Activated T-cell treated with anti-CD3 and anti-CD28 coated beads for 48 hours (primary cell): ENCODE measurements at regions not wholly inside any gene's neighbourhood (a gene's known extent, or its start where the extent isn't known, plus 50 kb on each side); places are given as distances from the start of the nearest gene placed in this dataset.

ENCODE experiments used
- DNase-seq: peaks from one replicate; pipeline ENCODE4 v3.0.0-alpha.2; 2020; ENCODE audit warnings: low read depth

DNA sequence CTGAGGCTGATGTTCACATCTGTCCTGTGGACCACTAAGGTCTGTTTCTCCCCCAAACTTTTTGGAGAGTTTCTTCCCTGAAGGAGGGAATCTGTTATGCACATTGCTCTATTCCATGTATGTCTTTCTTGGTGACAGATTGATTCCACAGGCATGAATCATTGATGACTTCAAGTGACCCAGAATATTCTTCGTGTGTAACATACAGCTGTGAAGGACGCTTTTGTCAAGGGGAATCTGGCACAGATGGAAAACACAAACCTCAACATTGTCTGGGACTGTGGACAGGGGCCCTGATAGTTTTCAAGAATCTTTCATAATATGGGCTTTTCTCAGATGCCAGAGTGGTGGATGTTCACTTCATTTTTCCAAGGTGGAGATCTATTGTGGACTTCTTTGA, 223.1 kb upstream of the MAF start:
- DNase-seq: no peak

DNA sequence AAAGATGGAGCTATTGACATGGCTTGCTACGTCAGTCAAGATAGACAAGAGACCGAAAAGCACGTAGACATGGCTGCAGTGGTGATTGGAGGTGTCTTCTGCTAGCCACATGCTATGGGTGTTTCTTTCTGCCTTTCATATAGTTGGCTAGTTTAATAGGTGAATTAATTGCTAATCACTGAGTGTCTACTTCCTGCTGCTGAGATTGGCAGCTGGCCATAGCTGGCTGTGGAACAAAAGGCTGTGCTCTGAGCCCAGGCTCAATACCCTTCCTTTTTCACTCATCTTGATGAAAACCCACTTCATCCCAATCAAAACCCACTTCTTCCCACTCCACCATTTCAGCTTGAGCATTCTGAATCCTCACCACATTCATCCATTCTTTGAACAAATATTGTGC, 221.4 kb upstream of the MAF start:
- no peak for DNase-seq

DNA sequence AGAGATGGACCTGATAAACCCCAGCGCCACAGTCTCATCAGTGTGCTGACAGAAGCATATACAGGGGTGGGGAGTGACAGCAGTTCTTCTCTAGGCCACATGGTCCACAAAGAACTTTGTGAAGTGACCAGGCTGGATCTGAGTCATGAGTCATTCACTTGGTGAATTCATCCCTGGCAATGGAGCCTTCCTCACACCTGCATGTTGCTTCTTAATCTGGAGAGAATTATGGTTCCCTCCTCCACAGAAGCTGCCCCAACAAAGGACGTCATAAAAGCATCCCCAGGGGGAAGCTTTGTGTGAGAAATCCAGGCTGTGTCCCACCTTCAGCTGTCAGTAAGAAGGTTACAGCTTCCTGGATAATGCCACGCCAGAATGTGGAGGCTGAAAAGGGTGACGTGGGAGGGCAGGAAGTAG, 215.6 kb upstream of the MAF start:
- DNase-seq: no peak

- no peak for DNase-seq
Observed at GRCh38 chr16:79815049-79815448, 214.5 kb upstream of the MAF start.

- DNase-seq: no peak
Observed at GRCh38 chr16:79814124-79814523, 213.6 kb upstream of the MAF start.

DNA sequence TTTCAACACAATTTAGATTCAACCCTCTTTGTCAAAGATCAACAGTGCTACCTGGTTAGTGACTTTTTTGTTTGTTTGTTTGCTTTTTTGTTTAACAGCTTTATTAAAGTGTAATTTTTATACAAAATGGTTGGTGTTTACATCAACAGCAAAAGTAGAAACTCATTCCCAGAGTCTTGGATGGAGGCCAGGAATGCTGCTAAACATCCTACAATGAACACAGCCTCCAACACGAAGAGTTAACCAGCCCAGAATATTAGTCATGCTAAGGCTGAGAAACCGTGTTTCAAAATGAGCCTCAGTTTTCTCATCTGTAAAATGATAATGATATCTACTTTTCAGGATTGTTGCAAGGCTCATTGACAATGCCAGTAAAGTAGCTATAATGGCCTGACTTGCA, 211.0 kb upstream of the MAF start:
- no peak for DNase-seq

- no peak for DNase-seq
Observed at GRCh38 chr16:79810449-79811189, 210.1 kb upstream of the MAF start.

DNA sequence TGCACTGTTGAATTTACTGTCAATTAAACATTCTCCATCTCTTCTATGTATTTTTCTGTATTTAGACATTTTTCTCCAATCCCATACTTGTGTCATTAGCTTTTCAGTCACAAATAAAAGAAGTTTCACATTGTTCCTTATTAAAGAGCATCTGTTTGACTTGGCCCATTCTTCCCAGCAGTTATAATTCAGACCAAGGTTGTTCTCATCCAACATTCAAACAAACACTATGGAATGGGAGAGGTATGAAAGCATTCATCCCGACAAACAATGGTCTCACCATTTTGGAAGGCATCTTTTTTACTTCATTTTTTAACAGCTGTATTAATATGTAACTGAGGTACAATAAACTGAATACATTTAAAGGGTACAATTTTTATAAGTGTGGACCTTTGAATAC, 208.8 kb upstream of the MAF start:
- no peak for DNase-seq

- DNase-seq: no peak
Observed at GRCh38 chr16:79808731-79809130, 208.2 kb upstream of the MAF start.

GRCh38 chr16:79806757-79807156, 206.2 kb upstream of the MAF start:
- no peak for DNase-seq

DNA sequence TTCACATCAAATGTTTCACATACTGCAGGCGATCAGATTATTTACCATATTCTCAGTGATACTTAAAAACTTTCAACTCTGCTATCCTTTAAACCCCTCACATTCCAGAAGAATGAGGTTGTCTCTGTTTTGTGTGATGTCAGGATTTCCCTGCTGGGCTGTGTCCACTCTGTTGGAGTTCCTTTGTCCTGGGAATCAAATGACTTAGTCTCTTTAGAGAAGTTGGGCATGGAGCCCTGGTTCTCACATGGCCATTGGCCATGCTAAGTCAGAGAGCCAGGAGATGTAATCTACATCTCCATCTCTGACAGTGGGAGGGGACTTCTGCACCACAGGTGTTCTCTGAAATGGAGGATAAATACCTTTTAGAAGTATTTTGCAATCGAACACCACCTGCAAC, 205.1 kb upstream of the MAF start:
- no peak for DNase-seq

DNA sequence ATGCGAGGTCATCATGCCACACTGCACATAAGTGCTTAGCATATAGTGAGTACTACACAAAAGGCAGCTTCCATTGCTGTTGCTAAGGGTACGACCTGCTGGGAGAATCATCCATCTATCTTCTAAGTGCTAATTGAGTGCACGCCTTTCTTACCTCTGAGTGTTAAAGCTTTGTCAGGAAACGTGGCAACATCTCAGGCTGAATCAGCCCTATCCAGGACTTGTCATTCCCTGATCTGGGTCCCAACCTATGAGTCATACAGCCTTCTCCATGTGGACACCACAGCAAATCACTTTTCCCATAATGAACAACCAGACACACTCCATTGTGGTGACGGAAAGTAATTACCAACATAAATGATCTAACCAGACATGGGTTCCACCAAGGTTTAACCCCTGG, 201.1 kb upstream of the MAF start:
- no peak for DNase-seq

GRCh38 chr16:79800016-79800608, 199.6 kb upstream of the MAF start:
- DNase-seq: no peak

DNA sequence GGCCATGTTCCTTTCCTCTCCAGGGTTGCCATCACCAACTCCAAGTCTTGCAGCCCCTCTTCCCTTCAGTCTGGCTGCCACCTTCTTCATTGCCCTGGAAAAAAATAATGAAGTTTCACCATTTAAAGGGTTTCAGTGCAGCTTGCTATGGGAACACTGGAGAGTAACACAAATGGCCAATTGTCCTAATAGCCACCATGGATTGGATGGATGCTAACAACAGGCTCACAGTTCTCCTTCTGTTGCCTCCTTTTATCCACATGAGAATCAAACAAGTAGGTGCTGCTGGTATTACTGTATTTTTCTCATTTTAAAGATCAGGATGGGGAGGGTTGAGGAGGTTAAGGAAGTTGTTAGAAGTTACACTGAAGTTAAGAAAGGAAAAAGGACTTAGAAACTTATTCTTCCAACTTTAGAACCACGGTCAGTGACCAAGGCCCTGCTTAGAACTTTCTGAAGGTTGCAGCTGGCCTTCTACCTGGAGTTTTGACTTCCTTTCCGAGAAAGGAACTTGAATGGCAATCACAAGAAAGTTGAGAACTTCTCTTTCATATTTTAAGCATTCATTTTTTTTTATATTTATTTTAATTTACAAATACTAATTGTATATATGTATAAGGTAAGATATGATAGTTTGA, 198.0 kb upstream of the MAF start:
- DNase-seq: no peak

GRCh38 chr16:79797486-79797885, 196.9 kb upstream of the MAF start:
- no peak for DNase-seq

- no peak for DNase-seq
Observed at GRCh38 chr16:79795556-79795955, 195.0 kb upstream of the MAF start.

DNA sequence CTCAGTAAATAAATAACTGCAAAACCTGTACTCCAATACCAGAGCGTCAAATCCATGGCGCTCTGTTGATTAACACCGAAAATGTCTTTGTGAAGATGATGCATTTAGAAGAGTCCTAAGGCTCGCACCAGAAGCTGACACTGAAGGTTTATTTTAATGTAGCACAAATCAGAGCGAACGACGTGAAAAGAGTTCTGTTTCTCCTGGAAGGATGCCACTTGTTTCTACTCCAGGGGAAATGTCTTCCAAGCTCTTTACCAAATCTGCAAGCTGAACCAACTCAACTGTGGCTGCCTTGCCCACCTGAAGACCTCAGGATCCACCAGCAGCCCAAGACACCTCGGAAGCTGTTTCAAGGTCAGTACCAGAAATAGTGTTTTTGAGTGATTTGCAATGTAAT, 194.4 kb upstream of the MAF start:
- no peak for DNase-seq

GRCh38 chr16:79792664-79793351, 192.3 kb upstream of the MAF start:
- no peak for DNase-seq

DNA sequence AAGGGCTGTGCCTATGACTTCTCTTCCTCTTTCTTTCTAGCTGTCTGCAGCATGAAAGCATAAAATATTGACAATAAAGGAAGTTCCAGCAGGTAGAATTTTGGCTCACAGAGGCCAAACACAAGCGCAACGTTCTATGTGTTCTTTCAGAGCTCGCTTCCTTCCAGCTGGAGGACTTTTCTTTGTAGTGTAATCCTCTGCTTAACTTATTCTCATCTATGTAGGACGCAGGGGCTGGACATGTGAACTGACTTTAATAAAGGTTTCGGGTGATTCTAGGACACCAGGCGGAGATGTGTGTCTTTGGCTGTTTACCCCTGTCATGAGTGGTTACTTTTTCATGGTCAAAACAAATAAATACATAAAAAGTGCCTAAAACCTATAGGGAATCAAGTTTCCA, 191.5 kb upstream of the MAF start:
- no peak for DNase-seq

DNA sequence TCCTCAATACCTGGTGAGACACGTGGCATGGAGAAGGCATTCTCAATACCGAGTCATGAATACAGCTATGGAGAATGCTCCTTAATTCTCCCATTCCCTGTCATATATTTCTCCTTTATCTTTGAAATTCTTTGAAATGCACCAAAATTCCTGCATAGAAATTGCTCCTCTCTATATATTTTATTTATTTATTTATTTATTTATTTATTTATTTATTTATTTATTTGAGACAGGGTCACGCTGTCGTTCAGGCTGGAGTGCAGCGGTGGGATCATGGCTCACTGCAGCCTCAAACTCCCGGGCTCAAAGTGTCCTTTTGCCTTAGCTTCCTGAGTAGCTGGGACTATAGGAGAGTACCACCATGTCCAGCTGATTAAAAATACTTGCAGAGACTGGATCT, 190.3 kb upstream of the MAF start:
- DNase-seq: no peak

- DNase-seq: no peak
Observed at GRCh38 chr16:79788949-79789348, 188.4 kb upstream of the MAF start.

- DNase-seq: no peak
Observed at GRCh38 chr16:79786389-79786788, 185.9 kb upstream of the MAF start.

GRCh38 chr16:79784007-79784406, 183.5 kb upstream of the MAF start:
- DNase-seq: no peak
